WERI-Rb-1 (cell line): ENCODE measurements at regions not wholly inside any gene's neighbourhood (a gene's known extent, or its start where the extent isn't known, plus 50 kb on each side); places are given as distances from the start of the nearest gene placed in this dataset.
"Not testable (repeated sequence)": the region's sequence is repeated elsewhere in the genome, so short reads cannot be mapped to it uniquely, and the experiment has no call there.

Experiments used
- DNase-seq: peaks from one replicate; pipeline ENCODE4 v3.0.0-alpha.2; 2020
- H3K27ac ChIP-seq: fragments of 250-450 bp; sonication (Bioruptor Pico); 2 replicates; pipeline ENCODE4 v1.5.1; 2020; ENCODE audit warnings: mild to moderate bottlenecking, moderate library complexity
- H3K27me3 ChIP-seq: fragments of 250-450 bp; sonication (Bioruptor Pico); 2 replicates; pipeline ENCODE4 v1.5.1; 2021; ENCODE audit warnings: mild to moderate bottlenecking, low read depth, moderate library complexity; ENCODE audit not compliant: insufficient read depth, severe bottlenecking
- H3K36me3 ChIP-seq: fragments of 250-450 bp; sonication (Bioruptor Pico); 2 replicates; pipeline ENCODE4 v1.5.1; 2020; ENCODE audit warnings: mild to moderate bottlenecking, moderate library complexity
- H3K4me3 ChIP-seq: 2 replicates; pipeline ENCODE4 v1.5.1; 2011; ENCODE audit warnings: low read depth, mild to moderate bottlenecking, control low read depth, low read length
- H3K9me3 ChIP-seq: fragments of 250-450 bp; sonication (Bioruptor Pico); 2 replicates; pipeline ENCODE4 v1.5.1; 2021; ENCODE audit warnings: mild to moderate bottlenecking, moderate library complexity; ENCODE audit not compliant: severe bottlenecking
- TF ChIP-seq, protein P1 (sequence below): IDR thresholded peaks from 2 replicates; pipeline ENCODE4 v1.5.1; 2011; ENCODE audit warnings: low read depth, mild to moderate bottlenecking, control low read depth, inconsistent platforms, low read length

DNA sequence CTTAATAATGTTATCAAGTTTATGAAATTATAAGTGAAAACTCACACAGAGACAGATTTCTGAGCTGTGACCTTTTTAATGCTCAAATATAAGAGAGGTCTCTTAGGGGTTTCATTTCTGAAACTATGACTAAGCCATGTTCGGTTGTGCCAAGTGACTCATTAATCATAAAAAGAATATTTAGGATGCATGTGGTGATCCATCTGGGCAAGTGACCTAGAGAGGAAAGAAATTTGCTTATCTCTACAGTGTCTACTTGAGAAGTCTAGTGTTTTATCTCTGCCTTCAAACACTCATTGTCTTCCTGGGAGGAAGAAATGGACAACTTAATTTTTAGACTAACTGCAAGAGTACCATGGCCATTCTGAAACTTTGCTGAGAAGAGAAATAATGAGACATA is 545.3 kb upstream of the GRID2 start:
- Histone ChIP-seq H3K36me3 (no peaks in the 10 kb centered on the region), H3K27me3 (no peaks in the 10 kb centered on the region), H3K9me3 (no peaks in the 10 kb centered on the region), H3K4me3 (no peak overlapping the region), H3K27ac (no peak overlapping the region)
- TF ChIP-seq, protein P1, sequence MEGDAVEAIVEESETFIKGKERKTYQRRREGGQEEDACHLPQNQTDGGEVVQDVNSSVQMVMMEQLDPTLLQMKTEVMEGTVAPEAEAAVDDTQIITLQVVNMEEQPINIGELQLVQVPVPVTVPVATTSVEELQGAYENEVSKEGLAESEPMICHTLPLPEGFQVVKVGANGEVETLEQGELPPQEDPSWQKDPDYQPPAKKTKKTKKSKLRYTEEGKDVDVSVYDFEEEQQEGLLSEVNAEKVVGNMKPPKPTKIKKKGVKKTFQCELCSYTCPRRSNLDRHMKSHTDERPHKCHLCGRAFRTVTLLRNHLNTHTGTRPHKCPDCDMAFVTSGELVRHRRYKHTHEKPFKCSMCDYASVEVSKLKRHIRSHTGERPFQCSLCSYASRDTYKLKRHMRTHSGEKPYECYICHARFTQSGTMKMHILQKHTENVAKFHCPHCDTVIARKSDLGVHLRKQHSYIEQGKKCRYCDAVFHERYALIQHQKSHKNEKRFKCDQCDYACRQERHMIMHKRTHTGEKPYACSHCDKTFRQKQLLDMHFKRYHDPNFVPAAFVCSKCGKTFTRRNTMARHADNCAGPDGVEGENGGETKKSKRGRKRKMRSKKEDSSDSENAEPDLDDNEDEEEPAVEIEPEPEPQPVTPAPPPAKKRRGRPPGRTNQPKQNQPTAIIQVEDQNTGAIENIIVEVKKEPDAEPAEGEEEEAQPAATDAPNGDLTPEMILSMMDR = no peak
- no peak for DNase-seq

GRCh38 chr4:91764085-91764484 is 539.7 kb upstream of the GRID2 start:
- Histone ChIP-seq H3K27ac (no peak overlapping the region), H3K36me3 (no peaks in the 10 kb centered on the region), H3K27me3 (no peaks in the 10 kb centered on the region), H3K4me3 (no peak overlapping the region), H3K9me3 (no peaks in the 10 kb centered on the region)
- DNase-seq = no peak
- TF ChIP-seq, protein P1 = no peak

- no peak for DNase-seq
- Histone ChIP-seq H3K27me3 (no peaks in the 10 kb centered on the region), H3K36me3 (no peaks in the 10 kb centered on the region), H3K27ac (no peak overlapping the region), H3K9me3 (no peaks in the 10 kb centered on the region), H3K4me3 (no peak overlapping the region)
- TF ChIP-seq, protein P1 = no peak
Measured at GRCh38 chr4:91769912-91770311, 533.9 kb upstream of the GRID2 start.

DNA sequence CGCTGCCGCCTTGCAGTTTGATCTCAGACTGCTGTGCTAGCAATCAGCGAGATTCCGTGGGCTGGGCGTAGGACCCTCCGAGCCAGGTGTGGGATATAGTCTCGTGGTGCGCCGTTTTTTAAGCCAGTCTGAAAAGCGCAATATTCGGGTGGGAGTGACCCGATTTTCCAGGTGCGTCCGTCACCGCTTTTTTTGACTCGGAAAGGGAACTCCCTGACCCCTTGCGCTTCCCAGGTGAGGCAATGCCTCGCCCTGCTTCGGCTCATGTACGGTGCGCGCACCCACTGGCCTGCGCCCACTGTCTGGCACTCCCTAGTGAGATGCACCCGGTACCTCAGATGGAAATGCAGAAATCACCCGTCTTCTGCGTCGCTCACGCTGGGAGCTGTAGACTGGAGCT is 512.1 kb upstream of the GRID2 start:
- not testable (repeated sequence) for H3K9me3 ChIP-seq, H3K36me3 ChIP-seq, H3K27me3 ChIP-seq, H3K27ac ChIP-seq, DNase-seq, H3K4me3 ChIP-seq

- Histone ChIP-seq H3K27ac (no peak overlapping the region), H3K36me3 (no peaks in the 10 kb centered on the region), H3K27me3 (no peaks in the 10 kb centered on the region), H3K4me3 (no peak overlapping the region), H3K9me3 (no peaks in the 10 kb centered on the region)
- TF ChIP-seq, protein P1 = no peak
- DNase-seq = no peak
Measured at GRCh38 chr4:91795947-91796346, 507.8 kb upstream of the GRID2 start.

DNA sequence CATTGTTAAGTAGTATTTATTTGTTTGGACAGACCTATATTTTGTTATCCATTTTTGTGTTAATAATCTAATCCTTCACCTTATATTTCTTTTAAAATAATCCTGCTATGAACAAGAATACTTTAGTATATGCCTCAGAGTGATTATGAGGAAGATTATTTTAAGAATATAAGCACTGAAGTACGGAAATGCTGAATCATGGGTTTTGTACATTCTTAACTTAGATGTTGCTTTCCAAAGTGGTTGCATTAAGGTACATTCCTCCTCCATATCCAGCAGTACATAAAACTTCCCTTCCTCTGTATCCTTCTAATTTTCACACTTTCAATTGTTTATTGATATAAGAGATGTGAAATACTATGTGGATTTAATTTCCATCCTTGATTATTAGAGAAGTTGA is 491.4 kb upstream of the GRID2 start:
- no peaks in the 10 kb centered on the region for H3K27me3 ChIP-seq
- no peak overlapping the region for H3K4me3 ChIP-seq
- no peaks in the 10 kb centered on the region for H3K9me3 ChIP-seq
- H3K27ac ChIP-seq = no peak overlapping the region
- TF ChIP-seq, protein P1 = no peak
- no peak for DNase-seq
- no peaks in the 10 kb centered on the region for H3K36me3 ChIP-seq
